ENCODE measurements at regions not wholly inside any gene's neighbourhood (a gene's known extent, or its start where the extent isn't known, plus 50 kb on each side); places are given as distances from the start of the nearest gene placed in this dataset.

GRCh38 chr2:234751275-234751973 is 200.4 kb upstream of the SH3BP4 start:
- no peak overlapping the region for H3K4me3 ChIP-seq
- intact Hi-C loops (cut with DNase I): no loop called here
- no peak for DNase-seq
- no peak for TF ChIP-seq CTCF (IDR thresholded peaks at IDR 0.05)
- H3K9ac ChIP-seq (ENCODE audit: low read depth in 2 of 2, low read length in 2 of 2): no peak overlapping the region
- no peaks in the 10 kb centered on the region for H3K4me1 ChIP-seq
- H3K27ac ChIP-seq: no peak overlapping the region
- H3K9me3 ChIP-seq: no peaks in the 10 kb centered on the region
- no peaks in the 10 kb centered on the region for H3K27me3 ChIP-seq
- no peaks in the 10 kb centered on the region for H3K36me3 ChIP-seq

DNA sequence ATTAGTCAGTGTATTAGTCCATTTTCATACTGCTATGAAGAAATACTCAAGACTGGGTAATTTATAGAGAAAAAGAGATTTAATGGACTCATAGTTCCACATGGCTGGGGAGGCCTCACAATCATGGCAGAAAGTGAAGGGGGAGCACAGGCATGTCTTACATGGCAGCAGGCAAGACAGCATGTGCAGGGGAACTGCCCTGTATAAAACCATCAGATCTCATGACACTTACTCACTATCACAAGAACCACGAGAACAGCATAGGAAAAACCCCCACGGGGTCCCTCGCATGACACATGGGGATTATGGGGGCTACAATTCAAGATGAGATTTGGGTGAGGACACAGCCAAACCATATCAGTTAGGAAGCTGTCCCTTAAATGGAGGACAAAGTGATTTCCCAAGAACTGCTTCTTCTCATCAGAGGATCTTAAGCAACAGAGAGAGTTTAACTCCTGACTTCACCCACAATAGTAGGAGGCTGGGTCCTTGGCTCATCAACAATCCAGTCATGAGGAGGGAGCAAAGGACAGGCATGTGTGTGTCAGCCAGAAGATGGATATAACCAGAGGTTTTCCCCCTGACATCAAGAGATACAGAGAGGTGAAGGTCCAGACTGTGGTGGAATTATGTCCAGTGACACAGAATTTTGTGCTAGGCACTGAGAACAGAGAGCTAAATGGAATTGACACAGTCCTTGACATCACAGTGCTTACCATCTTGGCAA is 203.8 kb upstream of the SH3BP4 start:
- Histone ChIP-seq H3K27ac (no peak overlapping the region), H3K36me3 (no peaks in the 10 kb centered on the region), H3K4me3 (no peak overlapping the region), H3K27me3 (no peaks in the 10 kb centered on the region), H3K9ac (ENCODE audit: low read depth in 2 of 2, low read length in 2 of 2) (no peak overlapping the region), H3K9me3 (no peaks in the 10 kb centered on the region), H3K4me1 (no peaks in the 10 kb centered on the region)
- intact Hi-C loops (cut with DNase I): no loop called here
- DNase-seq: no peak
- no peak for TF ChIP-seq CTCF (IDR thresholded peaks at IDR 0.05)

DNA sequence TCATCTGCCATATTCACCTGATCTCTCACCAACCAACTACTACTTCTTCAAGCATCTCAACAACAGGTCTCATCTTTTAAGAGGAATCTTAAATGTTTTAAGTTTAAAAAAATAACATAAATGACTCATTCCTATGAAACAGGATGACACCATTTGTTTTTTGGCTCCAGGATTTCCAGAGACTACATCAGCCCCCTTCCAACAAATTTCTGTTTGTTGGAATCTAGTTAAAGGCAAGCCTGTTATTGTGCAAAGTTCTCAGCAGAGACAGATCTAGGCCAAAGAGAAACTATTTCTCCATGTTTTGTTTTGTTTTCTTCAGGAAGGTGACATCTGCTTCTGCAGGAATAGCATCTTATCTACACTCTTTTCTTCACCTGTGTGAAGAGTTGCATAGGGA is 204.8 kb upstream of the SH3BP4 start:
- Histone ChIP-seq H3K27me3 (no peaks in the 10 kb centered on the region), H3K36me3 (no peaks in the 10 kb centered on the region), H3K9ac (ENCODE audit: low read depth in 2 of 2, low read length in 2 of 2) (no peak overlapping the region), H3K4me3 (no peak overlapping the region), H3K27ac (no peak overlapping the region), H3K9me3 (no peaks in the 10 kb centered on the region), H3K4me1 (no peaks in the 10 kb centered on the region)
- no peak for DNase-seq
- intact Hi-C loops (cut with DNase I): no loop called here
- TF ChIP-seq CTCF (IDR thresholded peaks at IDR 0.05): no peak

DNA sequence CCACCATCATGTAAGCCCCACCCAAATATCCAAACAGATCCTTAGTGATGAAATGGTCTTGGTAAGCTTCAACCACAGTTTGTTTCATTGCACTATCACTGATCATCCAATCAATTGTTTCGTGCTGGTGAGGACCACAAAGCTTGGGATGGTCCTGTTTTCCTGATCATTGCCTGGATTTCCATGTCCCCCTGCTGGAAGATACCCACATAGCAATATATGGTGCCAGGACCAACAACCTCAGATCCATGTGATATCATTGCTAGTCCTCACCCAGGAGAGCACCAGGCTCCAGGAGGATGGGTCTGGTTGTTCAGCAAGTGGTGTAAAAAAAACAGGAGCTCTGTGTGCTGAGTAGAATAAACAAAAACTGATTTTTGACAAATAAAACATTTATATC is 206.5 kb upstream of the SH3BP4 start:
- TF ChIP-seq CTCF (IDR thresholded peaks at IDR 0.05): no peak
- H3K9me3 ChIP-seq: no peaks in the 10 kb centered on the region
- H3K27ac ChIP-seq: no peak overlapping the region
- no peaks in the 10 kb centered on the region for H3K36me3 ChIP-seq
- H3K27me3 ChIP-seq: no peaks in the 10 kb centered on the region
- intact Hi-C loops (cut with DNase I): no loop called here
- DNase-seq: no peak
- H3K4me3 ChIP-seq: no peak overlapping the region
- no peak overlapping the region for H3K9ac ChIP-seq (ENCODE audit: low read depth in 2 of 2, low read length in 2 of 2)
- H3K4me1 ChIP-seq: no peaks in the 10 kb centered on the region

DNA sequence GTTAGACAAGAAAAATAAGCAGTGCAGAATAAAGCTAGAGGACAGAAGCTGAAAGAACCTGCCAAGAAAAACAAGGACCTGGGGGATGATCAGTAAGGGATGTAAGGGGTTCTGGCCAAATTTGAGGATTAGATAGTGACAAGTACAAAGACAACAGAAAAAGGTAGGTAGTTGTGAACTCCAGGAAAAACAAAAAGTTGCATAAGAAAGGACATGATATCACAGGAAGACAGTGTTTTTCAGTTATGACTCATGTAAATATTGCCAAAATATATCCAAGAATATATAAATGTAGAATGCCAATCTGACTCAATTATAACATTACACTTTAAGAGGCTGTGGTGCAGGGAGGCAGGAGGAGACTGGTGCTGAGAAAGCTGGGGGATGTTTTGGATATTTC is 209.8 kb upstream of the SH3BP4 start:
- Histone ChIP-seq H3K4me3 (no peak overlapping the region), H3K4me1 (no peaks in the 10 kb centered on the region), H3K27me3 (no peaks in the 10 kb centered on the region), H3K36me3 (no peaks in the 10 kb centered on the region), H3K9ac (ENCODE audit: low read depth in 2 of 2, low read length in 2 of 2) (no peak overlapping the region), H3K27ac (no peak overlapping the region), H3K9me3 (no peaks in the 10 kb centered on the region)
- DNase-seq: no peak
- intact Hi-C loops (cut with DNase I): no loop called here
- no peak for TF ChIP-seq CTCF (IDR thresholded peaks at IDR 0.05)
